Cardiac muscle cell (in vitro differentiated cells and primary cell): ENCODE measurements at regions not wholly inside any gene's neighbourhood (a gene's known extent, or its start where the extent isn't known, plus 50 kb on each side); places are given as distances from the start of the nearest gene placed in this dataset.

Experiments used
- DNase-seq, 2 donors: peaks; one replicate each; pipeline versions ENCODE4 v3.0.0 to v3.0.0-alpha.2; 2010 to 2017; ENCODE audit warnings: low read depth in 1 of 2, low spot score in 1 of 2
- H3K27ac ChIP-seq: fragments of 200-600 bp; sonication (generic); 2 replicates; pipeline ENCODE4 v1.5.1; 2016
- H3K27me3 ChIP-seq: fragments of 200-600 bp; sonication (generic); 2 replicates; pipeline ENCODE4 v1.6.0; 2016; ENCODE audit warnings: control low read depth
- H3K36me3 ChIP-seq: fragments of 200-600 bp; sonication (generic); 2 replicates; pipeline ENCODE4 v1.5.1; 2016; ENCODE audit warnings: control low read depth
- H3K4me1 ChIP-seq: fragments of 200-600 bp; sonication (generic); 2 replicates; pipeline ENCODE4 v1.8.1; 2017; ENCODE audit warnings: low read depth, mild to moderate bottlenecking, mixed run types
- H3K4me3 ChIP-seq: fragments of 200-600 bp; sonication (generic); 2 replicates; pipeline ENCODE4 v1.5.1; 2016; ENCODE audit warnings: mild to moderate bottlenecking
- H3K9me3 ChIP-seq: fragments of 200-600 bp; sonication (generic); 2 replicates; pipeline ENCODE4 v1.5.1; 2017; ENCODE audit warnings: low read depth, mild to moderate bottlenecking, control low read depth
- CTCF ChIP-seq: IDR thresholded peaks from 2 replicates; pipeline ENCODE4 v1.5.1; 2012; ENCODE audit warnings: low read depth, mild to moderate bottlenecking, low read length

- no peak for TF ChIP-seq CTCF
- H3K27me3 ChIP-seq = no peaks in the 10 kb centered on the region
- no peaks in the 10 kb centered on the region for H3K9me3 ChIP-seq
- H3K36me3 ChIP-seq = no peaks in the 10 kb centered on the region
- no peak overlapping the region for H3K4me3 ChIP-seq
- H3K4me1 ChIP-seq = no peaks in the 10 kb centered on the region
- peak in 1 of 2 donors; percentile 53 for DNase-seq
- no peak overlapping the region for H3K27ac ChIP-seq
These were observed 133.7 kb upstream of the UBE2E1 start for GRCh38 chr3:23671851-23672589.

- Histone ChIP-seq H3K4me3 (no peak overlapping the region), H3K27ac (no peak overlapping the region), H3K4me1 (no peaks in the 10 kb centered on the region), H3K27me3 (no peaks in the 10 kb centered on the region), H3K36me3 (no peaks in the 10 kb centered on the region), H3K9me3 (no peaks in the 10 kb centered on the region)
- no peak for TF ChIP-seq CTCF
- no peak for DNase-seq
These were observed 133.1 kb upstream of the UBE2E1 start for GRCh38 chr3:23672628-23673027.

GRCh38 chr3:23675010-23675409 is 130.7 kb upstream of the UBE2E1 start:
- Histone ChIP-seq H3K9me3 (no peaks in the 10 kb centered on the region), H3K4me3 (no peak overlapping the region), H3K4me1 (no peaks in the 10 kb centered on the region), H3K27me3 (no peaks in the 10 kb centered on the region), H3K36me3 (no peaks in the 10 kb centered on the region), H3K27ac (no peak overlapping the region)
- DNase-seq = no peak
- TF ChIP-seq CTCF = no peak

GRCh38 chr3:23676093-23676492 is 129.7 kb upstream of the UBE2E1 start:
- Histone ChIP-seq H3K36me3 (no peaks in the 10 kb centered on the region), H3K4me3 (no peak overlapping the region), H3K27me3 (no peaks in the 10 kb centered on the region), H3K4me1 (no peaks in the 10 kb centered on the region), H3K9me3 (no peaks in the 10 kb centered on the region), H3K27ac (no peak overlapping the region)
- no peak for TF ChIP-seq CTCF
- DNase-seq = no peak

- H3K4me3 ChIP-seq = no peak overlapping the region
- no peak for DNase-seq
- H3K27ac ChIP-seq = no peak overlapping the region
- TF ChIP-seq CTCF = no peak
- H3K9me3 ChIP-seq = no peaks in the 10 kb centered on the region
- H3K27me3 ChIP-seq = no peaks in the 10 kb centered on the region
- no peaks in the 10 kb centered on the region for H3K36me3 ChIP-seq
- H3K4me1 ChIP-seq = no peaks in the 10 kb centered on the region
These were observed 123.1 kb upstream of the UBE2E1 start for GRCh38 chr3:23682646-23683045.
